IPS-18a (cell line): ENCODE measurements at regions not wholly inside any gene's neighbourhood (a gene's known extent, or its start where the extent isn't known, plus 50 kb on each side); places are given as distances from the start of the nearest gene placed in this dataset.

Experiments
- H3K27ac ChIP-seq: one replicate; pipeline ENCODE4 v1.5.1; 2013; ENCODE audit warnings: low read length
- H3K27me3 ChIP-seq: one replicate; pipeline ENCODE4 v1.6.1; 2013; ENCODE audit warnings: mild to moderate bottlenecking, low read length; ENCODE audit not compliant: control insufficient read depth, insufficient read depth
- H3K36me3 ChIP-seq: one replicate; pipeline ENCODE4 v1.6.1; 2013; ENCODE audit warnings: low read depth, low read length; ENCODE audit not compliant: control insufficient read depth
- H3K4me1 ChIP-seq: one replicate; pipeline ENCODE4 v1.6.1; 2013; ENCODE audit warnings: low read depth, low read length; ENCODE audit not compliant: control insufficient read depth
- H3K4me3 ChIP-seq: one replicate; pipeline ENCODE4 v1.5.1; 2013; ENCODE audit warnings: low read length
- H3K9ac ChIP-seq: one replicate; pipeline ENCODE4 v1.6.1; 2013; ENCODE audit warnings: mild to moderate bottlenecking, low read length, moderate library complexity
- H3K9me3 ChIP-seq: one replicate; pipeline ENCODE4 v1.6.1; 2013; ENCODE audit warnings: low read depth, low read length; ENCODE audit not compliant: control insufficient read depth

GRCh38 chr5:93090698-93091097, 490.3 kb downstream of the NR2F1-AS1 start:
- H3K27ac ChIP-seq = no peak overlapping the region
- no peaks in the 10 kb centered on the region for H3K4me1 ChIP-seq
- H3K9ac ChIP-seq = no peak overlapping the region
- no peak overlapping the region for H3K4me3 ChIP-seq
- H3K9me3 ChIP-seq = no peaks in the 10 kb centered on the region
- no peaks in the 10 kb centered on the region for H3K27me3 ChIP-seq
- no peaks in the 10 kb centered on the region for H3K36me3 ChIP-seq

DNA sequence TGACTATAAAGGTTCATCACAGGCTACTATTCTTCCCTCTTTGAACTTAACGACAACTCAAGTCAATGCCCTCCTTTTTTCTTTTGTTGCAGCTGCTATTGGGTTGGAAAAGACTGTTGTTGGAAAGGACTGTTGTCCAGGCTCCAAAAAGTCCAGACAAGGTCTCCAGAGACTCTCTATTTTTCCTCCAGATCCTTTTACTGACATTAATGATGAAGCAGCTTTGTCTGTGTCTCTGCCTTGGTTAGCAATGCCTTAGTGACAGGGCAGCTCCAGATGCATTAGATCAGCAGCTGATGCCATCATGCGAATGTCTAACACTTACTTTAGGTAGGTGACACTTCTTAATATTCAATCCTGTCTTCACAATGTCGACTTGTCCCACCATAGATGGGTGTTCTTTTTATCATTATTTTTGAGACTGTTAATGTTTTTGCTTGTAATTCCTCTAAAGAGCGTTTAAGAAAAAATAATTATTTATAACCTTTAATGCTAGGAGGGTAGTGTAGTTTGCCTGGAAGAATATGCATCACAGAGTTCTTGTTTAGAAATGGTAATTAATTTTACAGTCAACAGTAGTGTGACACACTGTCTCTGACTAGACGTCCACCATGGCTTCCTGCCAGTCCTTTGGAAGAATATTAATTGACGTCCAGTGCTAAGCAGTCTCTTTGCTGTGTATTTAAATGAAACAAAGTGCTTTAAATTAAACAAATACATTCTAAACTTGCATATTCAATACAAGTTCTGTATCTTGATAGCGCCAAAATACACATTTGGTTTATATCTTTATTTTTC, 492.2 kb downstream of the NR2F1-AS1 start:
- Histone ChIP-seq H3K27me3 (no peaks in the 10 kb centered on the region), H3K36me3 (no peaks in the 10 kb centered on the region), H3K9ac (no peak overlapping the region), H3K4me3 (no peak overlapping the region), H3K4me1 (no peaks in the 10 kb centered on the region), H3K9me3 (no peaks in the 10 kb centered on the region), H3K27ac (no peak overlapping the region)

- H3K4me1 ChIP-seq = no peaks in the 10 kb centered on the region
- no peak overlapping the region for H3K27ac ChIP-seq
- H3K9ac ChIP-seq = no peak overlapping the region
- no peaks in the 10 kb centered on the region for H3K36me3 ChIP-seq
- H3K27me3 ChIP-seq = no peaks in the 10 kb centered on the region
- H3K4me3 ChIP-seq = no peak overlapping the region
- no peaks in the 10 kb centered on the region for H3K9me3 ChIP-seq
Measured at GRCh38 chr5:93087326-93087725, 493.7 kb downstream of the NR2F1-AS1 start.

DNA sequence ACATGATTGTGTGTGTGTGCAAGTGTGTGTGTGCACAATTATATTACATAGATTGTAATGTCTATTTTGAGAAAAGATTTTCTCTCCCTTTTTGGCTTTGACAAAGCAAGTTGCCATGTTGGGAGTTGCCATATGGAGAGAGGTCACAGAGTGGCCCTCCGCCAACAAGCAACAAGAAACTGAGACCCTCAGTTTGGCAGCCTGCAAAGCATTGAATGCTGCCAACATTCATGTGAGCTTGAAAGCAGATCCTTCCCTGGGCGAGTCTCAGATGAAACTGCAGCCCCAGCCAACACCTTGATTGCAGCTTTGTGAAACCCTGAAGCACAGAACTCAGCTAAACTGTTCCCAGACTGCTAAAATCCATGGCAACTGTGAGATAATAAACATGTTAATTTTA, 498.0 kb downstream of the NR2F1-AS1 start:
- H3K9ac ChIP-seq = no peak overlapping the region
- H3K27me3 ChIP-seq = no peaks in the 10 kb centered on the region
- no peak overlapping the region for H3K27ac ChIP-seq
- H3K9me3 ChIP-seq = no peaks in the 10 kb centered on the region
- no peaks in the 10 kb centered on the region for H3K36me3 ChIP-seq
- H3K4me3 ChIP-seq = no peak overlapping the region
- no peaks in the 10 kb centered on the region for H3K4me1 ChIP-seq

DNA sequence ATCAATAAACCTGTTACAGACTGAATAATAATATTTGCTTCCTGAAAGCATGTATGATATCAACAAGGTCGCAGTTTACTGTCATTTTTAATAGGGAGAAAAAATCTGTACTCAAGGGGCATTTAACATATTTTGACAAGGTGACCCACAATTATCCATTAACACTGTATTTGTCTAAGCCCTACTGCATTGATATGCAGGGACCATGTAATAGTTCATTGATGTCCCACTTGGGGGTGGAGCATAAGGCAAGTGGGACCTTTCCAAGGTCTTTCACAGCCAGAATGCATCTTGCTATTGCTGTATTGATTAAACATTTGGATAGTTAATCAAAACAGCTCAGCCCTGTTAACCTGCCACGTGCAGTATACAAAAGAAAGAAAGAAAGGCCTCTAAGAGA, 502.0 kb downstream of the NR2F1-AS1 start:
- Histone ChIP-seq H3K9ac (no peak overlapping the region), H3K4me3 (no peak overlapping the region), H3K4me1 (no peaks in the 10 kb centered on the region), H3K9me3 (no peaks in the 10 kb centered on the region), H3K27me3 (no peaks in the 10 kb centered on the region), H3K27ac (no peak overlapping the region), H3K36me3 (no peaks in the 10 kb centered on the region)

DNA sequence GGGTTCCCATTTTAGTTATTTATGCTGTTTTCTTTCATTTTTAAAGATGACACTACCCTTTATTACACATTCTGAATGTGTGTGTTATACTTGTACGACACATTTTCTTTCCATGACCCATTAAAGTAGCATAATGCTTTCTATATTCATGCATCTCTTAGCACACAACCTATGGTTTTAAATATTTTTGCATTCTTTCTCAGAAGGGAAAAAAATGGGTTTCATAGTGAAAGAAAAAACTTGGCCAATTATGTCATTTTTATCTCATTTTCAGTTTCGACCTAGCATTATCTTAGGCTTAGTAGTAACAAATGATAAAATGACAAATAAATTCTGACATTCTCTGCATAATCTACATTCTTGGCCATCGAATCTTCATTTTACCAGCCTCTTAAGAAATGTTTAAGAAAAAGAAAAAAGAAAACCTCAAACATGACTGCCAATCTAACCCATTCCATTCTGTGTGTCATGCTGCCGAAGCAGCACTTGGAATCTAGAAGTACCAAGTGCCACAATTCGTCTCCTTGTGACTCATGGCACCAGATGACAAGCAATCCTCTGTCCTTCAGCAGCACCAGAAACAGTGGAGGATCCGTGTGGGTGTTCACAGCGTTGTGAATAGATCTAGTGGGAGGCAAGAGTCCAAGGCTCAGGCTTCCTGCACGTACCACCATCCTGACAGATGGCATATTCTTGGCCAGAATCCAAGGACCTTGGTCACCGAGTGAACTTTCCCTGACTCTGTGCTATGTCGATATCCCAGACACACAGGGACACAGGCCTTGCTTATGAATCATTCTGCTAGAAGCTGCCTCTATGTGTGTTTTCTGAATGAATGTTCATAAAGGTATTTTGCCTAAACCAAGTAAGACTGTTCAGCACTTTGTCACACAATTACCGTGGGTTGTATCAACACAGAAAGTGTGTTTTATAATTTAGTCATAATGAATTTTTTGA, 502.7 kb downstream of the NR2F1-AS1 start:
- H3K9ac ChIP-seq = no peak overlapping the region
- H3K9me3 ChIP-seq = no peaks in the 10 kb centered on the region
- no peaks in the 10 kb centered on the region for H3K36me3 ChIP-seq
- no peaks in the 10 kb centered on the region for H3K27me3 ChIP-seq
- H3K4me3 ChIP-seq = no peak overlapping the region
- no peak overlapping the region for H3K27ac ChIP-seq
- H3K4me1 ChIP-seq = no peaks in the 10 kb centered on the region

DNA sequence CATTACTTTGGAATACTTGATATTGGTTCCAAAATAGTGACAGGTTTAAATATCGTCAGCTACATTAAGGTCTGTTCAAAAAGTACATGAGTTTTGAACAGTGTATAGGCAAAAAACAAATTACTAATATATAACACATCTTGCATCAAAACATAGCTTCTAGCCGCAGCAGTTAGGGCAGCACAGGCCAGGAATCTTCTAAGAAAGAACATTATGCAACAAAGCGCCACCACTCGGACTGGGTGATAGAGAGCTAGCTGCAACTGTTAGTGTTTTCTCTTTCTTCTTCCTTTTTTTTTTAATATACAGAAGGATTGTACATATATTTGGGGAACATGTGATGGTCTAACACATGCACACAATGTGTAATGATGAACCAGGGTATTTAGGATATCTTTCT, 504.5 kb downstream of the NR2F1-AS1 start:
- H3K27ac ChIP-seq = no peak overlapping the region

GRCh38 chr5:93076096-93076495, 504.9 kb downstream of the NR2F1-AS1 start:
- Histone ChIP-seq H3K27ac (no peak overlapping the region), H3K4me3 (no peak overlapping the region), H3K9ac (no peak overlapping the region), H3K27me3 (no peaks in the 10 kb centered on the region), H3K4me1 (no peaks in the 10 kb centered on the region), H3K9me3 (no peaks in the 10 kb centered on the region), H3K36me3 (no peaks in the 10 kb centered on the region)

More for the DNA sequence above, 504.5 kb downstream of the NR2F1-AS1 start:
- Histone ChIP-seq H3K27me3 (no peaks in the 10 kb centered on the region), H3K9ac (no peak overlapping the region), H3K4me3 (no peak overlapping the region), H3K4me1 (no peaks in the 10 kb centered on the region), H3K9me3 (no peaks in the 10 kb centered on the region), H3K36me3 (no peaks in the 10 kb centered on the region)

GRCh38 chr5:93073547-93073946, 507.5 kb downstream of the NR2F1-AS1 start:
- no peaks in the 10 kb centered on the region for H3K36me3 ChIP-seq
- H3K9ac ChIP-seq = no peak overlapping the region
- H3K27me3 ChIP-seq = no peaks in the 10 kb centered on the region
- no peaks in the 10 kb centered on the region for H3K4me1 ChIP-seq
- H3K9me3 ChIP-seq = no peaks in the 10 kb centered on the region
- no peak overlapping the region for H3K27ac ChIP-seq
- H3K4me3 ChIP-seq = no peak overlapping the region

GRCh38 chr5:93072831-93073459, 508.1 kb downstream of the NR2F1-AS1 start:
- H3K4me1 ChIP-seq = no peaks in the 10 kb centered on the region
- H3K9me3 ChIP-seq = no peaks in the 10 kb centered on the region
- no peaks in the 10 kb centered on the region for H3K36me3 ChIP-seq
- no peak overlapping the region for H3K4me3 ChIP-seq
- H3K9ac ChIP-seq = no peak overlapping the region
- no peaks in the 10 kb centered on the region for H3K27me3 ChIP-seq
- H3K27ac ChIP-seq = no peak overlapping the region

DNA sequence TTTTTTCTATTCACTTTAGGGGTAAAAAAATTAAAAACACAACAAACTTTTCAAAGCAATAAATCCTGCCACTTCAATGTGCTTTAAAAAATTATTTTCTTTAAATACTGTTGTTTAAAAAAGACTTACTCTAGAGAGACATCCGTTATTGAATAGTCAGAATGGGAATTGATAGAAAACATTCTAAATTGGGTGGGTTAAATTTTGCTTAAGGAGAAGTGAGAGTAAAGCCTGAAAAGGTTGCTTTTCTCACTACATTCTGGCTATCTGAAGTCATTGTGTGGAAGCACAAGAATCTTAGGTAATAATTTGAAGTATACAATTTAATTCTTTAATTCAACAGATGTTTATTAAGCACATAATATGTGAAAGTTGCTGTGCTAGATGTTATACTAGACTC, 509.3 kb downstream of the NR2F1-AS1 start:
- Histone ChIP-seq H3K36me3 (no peaks in the 10 kb centered on the region), H3K9ac (no peak overlapping the region), H3K27ac (no peak overlapping the region), H3K27me3 (no peaks in the 10 kb centered on the region), H3K9me3 (no peaks in the 10 kb centered on the region), H3K4me3 (no peak overlapping the region), H3K4me1 (no peaks in the 10 kb centered on the region)
